C4-2B (cell line): ENCODE measurements at regions not wholly inside any gene's neighbourhood (a gene's known extent, or its start where the extent isn't known, plus 50 kb on each side); places are given as distances from the start of the nearest gene placed in this dataset.

Experiments used
- ZFX ChIP-seq: fragments of 450-650 bp; IDR thresholded peaks from 2 replicates; pipeline ENCODE4 v1.6.1; 2017
- TF ChIP-seq, protein P1 (sequence below): fragments of 450-650 bp; conservative IDR thresholded peaks from 2 replicates; pipeline ENCODE4 v1.5.1; 2017; ENCODE audit warnings: mild to moderate bottlenecking

DNA sequence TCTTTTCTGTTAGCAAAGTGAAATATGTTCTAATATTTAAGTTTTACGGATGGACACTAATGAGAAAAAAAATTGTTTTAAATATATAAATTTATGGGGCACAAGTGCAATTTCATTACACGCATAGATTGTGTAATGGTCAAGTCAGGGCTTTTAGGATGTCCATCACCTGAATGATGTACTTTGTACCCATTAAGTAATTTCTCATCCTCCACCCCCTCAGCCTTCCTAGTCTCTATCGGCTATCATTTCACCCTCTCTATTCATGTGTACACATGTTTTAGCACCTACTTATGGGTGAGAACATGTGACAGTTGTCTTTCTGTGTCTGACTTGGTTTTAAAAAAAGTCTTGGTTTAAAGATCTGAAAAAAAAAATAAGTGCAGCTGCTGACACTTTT lies 616.0 kb downstream of the IQCM start:
- TF ChIP-seq, protein P1, sequence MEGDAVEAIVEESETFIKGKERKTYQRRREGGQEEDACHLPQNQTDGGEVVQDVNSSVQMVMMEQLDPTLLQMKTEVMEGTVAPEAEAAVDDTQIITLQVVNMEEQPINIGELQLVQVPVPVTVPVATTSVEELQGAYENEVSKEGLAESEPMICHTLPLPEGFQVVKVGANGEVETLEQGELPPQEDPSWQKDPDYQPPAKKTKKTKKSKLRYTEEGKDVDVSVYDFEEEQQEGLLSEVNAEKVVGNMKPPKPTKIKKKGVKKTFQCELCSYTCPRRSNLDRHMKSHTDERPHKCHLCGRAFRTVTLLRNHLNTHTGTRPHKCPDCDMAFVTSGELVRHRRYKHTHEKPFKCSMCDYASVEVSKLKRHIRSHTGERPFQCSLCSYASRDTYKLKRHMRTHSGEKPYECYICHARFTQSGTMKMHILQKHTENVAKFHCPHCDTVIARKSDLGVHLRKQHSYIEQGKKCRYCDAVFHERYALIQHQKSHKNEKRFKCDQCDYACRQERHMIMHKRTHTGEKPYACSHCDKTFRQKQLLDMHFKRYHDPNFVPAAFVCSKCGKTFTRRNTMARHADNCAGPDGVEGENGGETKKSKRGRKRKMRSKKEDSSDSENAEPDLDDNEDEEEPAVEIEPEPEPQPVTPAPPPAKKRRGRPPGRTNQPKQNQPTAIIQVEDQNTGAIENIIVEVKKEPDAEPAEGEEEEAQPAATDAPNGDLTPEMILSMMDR, result no peak
- no peak for TF ChIP-seq ZFX
